ENCODE measurements at regions not wholly inside any gene's neighbourhood (a gene's known extent, or its start where the extent isn't known, plus 50 kb on each side); places are given as distances from the start of the nearest gene placed in this dataset.

- Histone ChIP-seq H2BK15ac (ENCODE audit: low read length) (no peak overlapping the region), H3K27me3 (replicated peaks in 1 of 4; ENCODE audit: control insufficient read depth in 3 of 4, extremely low read depth in 1 of 4, insufficient read depth in 3 of 4, low read length in 3 of 4) (no peaks in the 10 kb centered on the region), H3K23ac (ENCODE audit: insufficient read length) (no peak overlapping the region), H4K91ac (replicated peaks; ENCODE audit: insufficient read length, low read length) (no peak overlapping the region), H2BK12ac (ENCODE audit: low read depth, low read length) (no peak overlapping the region), H3K4me3 (ENCODE audit: extremely low read depth in 1 of 4, insufficient read depth in 2 of 4, low read depth in 3 of 4, low read length in 4 of 4) (no peak overlapping the region), H4K8ac (ENCODE audit: extremely low read depth, insufficient read depth, low read length) (no peak overlapping the region), H2BK20ac (ENCODE audit: low read length) (no peak overlapping the region), H2AK5ac (ENCODE audit: low read depth, low read length) (no peak overlapping the region), H2BK5ac (ENCODE audit: low read depth, low read length) (no peak overlapping the region), H3K9me3 (ENCODE audit: insufficient read depth in 2 of 2, low read depth in 1 of 2, low read length in 1 of 2) (no peaks in the 10 kb centered on the region), H3K14ac (ENCODE audit: insufficient read length) (no peak overlapping the region), H4K20me1 (replicated peaks in 1 of 2; ENCODE audit: control insufficient read depth in 1 of 2, insufficient read depth in 2 of 2, low read length in 2 of 2) (no peaks in the 10 kb centered on the region), H3K56ac (replicated peaks; ENCODE audit: insufficient read length, low read depth, low read length) (no peak overlapping the region), H3K27ac (ENCODE audit: low read depth, low read length) (no peak overlapping the region), H3K23me2 (ENCODE audit: low read depth, low read length) (no peaks in the 10 kb centered on the region), H3K4me1 (replicated peaks in 1 of 4; ENCODE audit: control insufficient read depth in 3 of 4, insufficient read depth in 4 of 4, low read length in 3 of 4) (peaks cover 0 to 9% (median 6%) of the 10 kb centered on the region in 4 experiments; a peak in 3 of 7 replicates), H2BK120ac (replicated peaks; ENCODE audit: low read depth, low read length) (no peak overlapping the region), H3K79me2 (ENCODE audit: control insufficient read depth in 1 of 2, insufficient read depth in 2 of 2, low read length in 2 of 2) (no peaks in the 10 kb centered on the region), H3K79me1 (ENCODE audit: low read depth, low read length) (no peaks in the 10 kb centered on the region), H3K36me3 (ENCODE audit: control insufficient read depth in 2 of 4, insufficient read depth in 4 of 4, low read length in 3 of 4) (no peaks in the 10 kb centered on the region), H3K9ac (replicated peaks in 1 of 4; ENCODE audit: extremely low read depth in 1 of 4, low read depth in 3 of 4, low read length in 3 of 4) (no peak overlapping the region), H3K4ac (replicated peaks; ENCODE audit: insufficient read length, low read depth, low read length) (no peak overlapping the region), H4K5ac (ENCODE audit: insufficient read length, low read depth, low read length) (no peak overlapping the region), H3K4me2 (ENCODE audit: insufficient read depth in 1 of 2, low read depth in 2 of 2, low read length in 2 of 2) (no peak overlapping the region), H3K18ac (ENCODE audit: extremely low read depth, low read length) (no peak overlapping the region), H2AFZ (ENCODE audit: low read length) (no peak overlapping the region)
- WGBS, 2 experiments (ENCODE audit: extremely low coverage in 1 of 2, insufficient coverage in 1 of 2, insufficient read length in 1 of 2, insufficient replicate concordance in 2 of 2, low coverage in 1 of 2, low lambda C conversion rate in 2 of 2, missing lambda C conversion rate in 1 of 2), result 94% methylated on average over 1 of the region's 1 CpG; no CpG with 5 or more reads in 1 of the 2 experiments
- FAIRE-seq (no peak), DNase-seq (ENCODE audit: low read depth in 1 of 2, low spot score in 2 of 2) (no peak)
- ChIA-PET CTCF (ENCODE audit: partially characterized antibody) (no interaction called here), POLR2A (ENCODE audit: partially characterized antibody) (no interaction called here)
- TF ChIP-seq YY1 (IDR thresholded peaks at IDR 0.05; ENCODE audit: low read depth, low read length) (no peak), JUND (IDR thresholded peaks at IDR 0.05; ENCODE audit: low read length) (no peak), KDM1A (IDR thresholded peaks at IDR 0.05; ENCODE audit: borderline replicate concordance, low read length) (no peak), POU5F1 (IDR thresholded peaks at IDR 0.05; ENCODE audit: low read depth, low read length) (no peak), TAF1 (IDR thresholded peaks at IDR 0.05; ENCODE audit: low read depth, low read length) (no peak), USF2 (IDR thresholded peaks at IDR 0.05; ENCODE audit: low read length) (no peak), CTCF (IDR thresholded peaks at IDR 0.05; ENCODE audit: control extremely low read depth in 1 of 3, insufficient read depth in 1 of 3, low read depth in 1 of 3, low read length in 3 of 3) (no peak), TBP (IDR thresholded peaks at IDR 0.05; ENCODE audit: low read depth, low read length) (no peak), SP4 (IDR thresholded peaks at IDR 0.05; ENCODE audit: low read length) (no peak), HDAC2 (IDR thresholded peaks at IDR 0.05; ENCODE audit: borderline replicate concordance in 1 of 2, low read depth in 2 of 2, low read length in 2 of 2) (no peak), POLR2AphosphoS5 (IDR thresholded peaks at IDR 0.05; ENCODE audit: low read depth, low read length) (no peak), TCF12 (IDR thresholded peaks at IDR 0.05; ENCODE audit: low read depth, low read length) (no peak), SP1 (IDR thresholded peaks at IDR 0.05; ENCODE audit: low read depth, low read length) (no peak)
Observed at GRCh38 chr4:124939908-124940307, 227.4 kb upstream of the ANKRD50 start.

Measured in H1 (cell line).